ENCODE measurements at regions not wholly inside any gene's neighbourhood (a gene's known extent, or its start where the extent isn't known, plus 50 kb on each side); places are given as distances from the start of the nearest gene placed in this dataset.

DNA sequence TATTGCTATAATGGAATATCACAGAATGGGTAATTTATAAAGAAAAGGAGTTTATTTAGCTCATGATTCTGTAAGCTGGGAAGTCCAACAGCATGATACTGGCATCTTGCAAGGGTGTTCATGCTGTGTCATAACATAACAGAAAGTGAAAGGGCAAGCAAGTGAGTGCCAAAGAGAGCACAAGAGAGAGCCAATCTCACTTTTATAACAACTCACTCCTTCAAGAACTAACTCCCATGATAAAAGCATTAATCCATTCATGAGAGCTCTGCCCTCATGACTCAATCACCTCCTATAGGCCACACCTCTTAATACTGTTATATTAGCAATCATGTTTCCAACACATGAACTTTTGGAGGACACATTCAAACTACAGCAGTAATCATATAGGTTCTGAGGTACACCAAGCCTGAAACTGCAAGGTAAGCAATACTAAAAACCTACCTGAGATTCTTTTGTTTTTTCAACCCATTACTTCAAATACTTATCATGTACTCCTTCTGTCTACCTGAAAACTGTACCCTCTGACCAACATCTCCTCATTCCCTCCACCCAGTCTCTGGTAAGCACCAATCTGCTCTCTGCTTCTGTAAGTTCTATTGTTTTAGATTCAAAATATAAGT lies 219.7 kb downstream of the MTERF1 start:
- no peak overlapping the region for H3K27ac Mint-ChIP-seq
- H3K4me3 Mint-ChIP-seq = no peak overlapping the region
- H3K9me3 Mint-ChIP-seq = no peaks in the 10 kb centered on the region
- H3K36me3 Mint-ChIP-seq (ENCODE audit: low read depth) = no peaks in the 10 kb centered on the region
- H3K27me3 Mint-ChIP-seq (ENCODE audit: insufficient read depth) = no peaks in the 10 kb centered on the region
- intact Hi-C loops (cut with micrococcal nuclease) = no loop called here
- no peak for DNase-seq (ENCODE audit: low spot score)
- peaks cover 7% of the 10 kb centered on the region for H3K4me1 Mint-ChIP-seq (ENCODE audit: low read depth)

DNA sequence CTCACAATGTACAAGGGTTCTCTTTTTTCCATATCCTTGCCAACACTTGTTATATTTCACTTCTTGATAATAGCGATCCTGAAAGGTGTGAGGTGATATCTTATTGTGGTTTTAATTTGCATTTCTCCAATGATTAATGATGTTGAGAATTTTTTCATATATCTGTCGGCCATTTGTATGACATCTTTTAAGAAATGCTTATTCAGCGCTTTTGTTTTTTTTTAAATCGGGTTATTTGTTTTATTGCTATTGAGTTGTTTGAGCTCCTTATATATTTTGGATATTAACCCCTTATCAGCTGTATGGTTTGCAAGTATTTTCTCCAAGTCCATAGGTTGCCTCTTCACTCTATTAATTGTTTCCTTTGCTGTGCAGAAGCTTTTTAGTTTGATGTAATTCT lies 218.8 kb downstream of the MTERF1 start:
- Mint-ChIP-seq H3K9me3 (no peaks in the 10 kb centered on the region), H3K4me1 (ENCODE audit: low read depth) (peaks cover 7% of the 10 kb centered on the region), H3K27me3 (ENCODE audit: insufficient read depth) (no peaks in the 10 kb centered on the region), H3K36me3 (ENCODE audit: low read depth) (no peaks in the 10 kb centered on the region), H3K27ac (no peak overlapping the region), H3K4me3 (no peak overlapping the region)
- intact Hi-C loops (cut with micrococcal nuclease) = no loop called here
- DNase-seq (ENCODE audit: low spot score) = no peak

DNA sequence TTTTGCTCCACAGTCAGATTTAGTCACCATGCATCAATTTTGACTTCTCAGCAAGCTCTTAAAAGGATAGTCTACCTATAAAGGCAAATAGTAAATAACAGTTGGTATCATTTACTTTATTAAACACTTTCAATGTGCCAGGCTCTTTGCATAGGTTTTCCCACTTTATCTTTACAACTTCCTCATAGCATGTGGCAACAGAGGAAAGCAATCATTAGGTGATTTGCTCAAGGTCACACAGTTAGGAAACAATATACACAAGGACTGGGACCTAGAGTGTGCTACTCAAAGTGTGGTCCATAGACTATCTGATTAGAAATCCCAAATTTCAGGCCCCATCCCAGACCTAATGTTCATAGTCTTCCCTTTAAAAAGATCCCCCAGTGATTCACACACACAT lies 212.3 kb downstream of the MTERF1 start:
- DNase-seq (ENCODE audit: low spot score) = no peak
- intact Hi-C loops (cut with micrococcal nuclease) = no loop called here
- no peaks in the 10 kb centered on the region for H3K9me3 Mint-ChIP-seq
- H3K27ac Mint-ChIP-seq = no peak overlapping the region
- no peaks in the 10 kb centered on the region for H3K36me3 Mint-ChIP-seq (ENCODE audit: low read depth)
- H3K27me3 Mint-ChIP-seq (ENCODE audit: insufficient read depth) = peaks cover 2% of the 10 kb centered on the region
- H3K4me3 Mint-ChIP-seq = no peak overlapping the region
- no peaks in the 10 kb centered on the region for H3K4me1 Mint-ChIP-seq (ENCODE audit: low read depth)

GRCh38 chr7:91671245-91671644 lies 209.3 kb downstream of the MTERF1 start:
- no peaks in the 10 kb centered on the region for H3K4me1 Mint-ChIP-seq (ENCODE audit: low read depth)
- no peaks in the 10 kb centered on the region for H3K36me3 Mint-ChIP-seq (ENCODE audit: low read depth)
- H3K9me3 Mint-ChIP-seq = no peaks in the 10 kb centered on the region
- H3K27ac Mint-ChIP-seq = no peak overlapping the region
- intact Hi-C loops (cut with micrococcal nuclease) = no loop called here
- H3K27me3 Mint-ChIP-seq (ENCODE audit: insufficient read depth) = peaks cover 2% of the 10 kb centered on the region
- no peak overlapping the region for H3K4me3 Mint-ChIP-seq
- no peak for DNase-seq (ENCODE audit: low spot score)

DNA sequence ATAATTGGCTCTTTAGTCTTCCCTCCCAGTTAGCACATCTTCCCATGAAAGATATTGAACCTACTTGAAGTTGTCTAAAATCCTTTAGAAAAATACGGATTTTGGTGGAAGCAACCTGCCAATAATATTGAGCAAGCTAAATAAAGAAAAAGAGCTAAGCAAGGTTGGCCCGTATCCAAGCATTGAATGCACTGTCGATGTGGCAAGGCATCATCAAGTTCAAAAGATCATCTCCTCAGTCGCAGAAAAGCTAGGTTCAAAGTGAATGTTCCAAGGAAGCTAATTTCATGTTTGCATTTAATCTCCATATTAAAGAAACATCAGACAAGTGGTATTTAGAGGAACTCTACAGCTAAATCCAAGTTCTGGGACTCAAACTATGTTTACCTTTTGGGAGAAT lies 206.0 kb downstream of the MTERF1 start:
- intact Hi-C loops (cut with micrococcal nuclease) = no loop called here
- no peak for DNase-seq (ENCODE audit: low spot score)
- Mint-ChIP-seq H3K36me3 (ENCODE audit: low read depth) (no peaks in the 10 kb centered on the region), H3K4me3 (no peak overlapping the region), H3K4me1 (ENCODE audit: low read depth) (no peaks in the 10 kb centered on the region), H3K9me3 (peaks cover 5% of the 10 kb centered on the region), H3K27me3 (ENCODE audit: insufficient read depth) (peaks cover 2% of the 10 kb centered on the region), H3K27ac (no peak overlapping the region)

- no peak for DNase-seq (ENCODE audit: low spot score)
- H3K36me3 Mint-ChIP-seq (ENCODE audit: low read depth) = no peaks in the 10 kb centered on the region
- no peak overlapping the region for H3K27ac Mint-ChIP-seq
- no peaks in the 10 kb centered on the region for H3K4me1 Mint-ChIP-seq (ENCODE audit: low read depth)
- peaks cover 28% of the 10 kb centered on the region for H3K9me3 Mint-ChIP-seq
- H3K4me3 Mint-ChIP-seq = no peak overlapping the region
- H3K27me3 Mint-ChIP-seq (ENCODE audit: insufficient read depth) = no peaks in the 10 kb centered on the region
- intact Hi-C loops (cut with micrococcal nuclease) = no loop called here
Measured at GRCh38 chr7:91681718-91682117, 198.8 kb downstream of the MTERF1 start.

DNA sequence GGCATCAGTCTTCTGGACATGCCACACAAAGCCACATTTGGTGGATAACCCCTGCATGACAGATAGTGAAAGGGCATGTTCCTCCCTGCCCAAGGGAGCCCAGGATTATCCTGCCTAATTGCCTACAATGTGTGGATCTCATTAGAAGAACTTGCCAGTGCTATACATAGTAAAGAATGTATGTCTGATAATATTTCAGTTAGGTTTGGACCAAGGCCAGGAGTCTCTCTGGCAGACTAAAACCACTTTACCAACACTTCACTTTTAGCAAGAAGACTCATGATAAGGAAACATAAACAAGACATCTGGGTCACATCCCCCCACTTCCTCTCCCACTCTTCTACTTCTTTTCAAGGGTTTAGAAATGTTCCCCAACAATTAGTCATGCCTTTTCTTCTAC lies 196.7 kb downstream of the MTERF1 start:
- Mint-ChIP-seq H3K4me3 (no peak overlapping the region), H3K36me3 (ENCODE audit: low read depth) (no peaks in the 10 kb centered on the region), H3K4me1 (ENCODE audit: low read depth) (no peaks in the 10 kb centered on the region), H3K27ac (no peak overlapping the region), H3K27me3 (ENCODE audit: insufficient read depth) (no peaks in the 10 kb centered on the region), H3K9me3 (peaks cover 28% of the 10 kb centered on the region)
- DNase-seq (ENCODE audit: low spot score) = no peak
- intact Hi-C loops (cut with micrococcal nuclease) = no loop called here

DNA sequence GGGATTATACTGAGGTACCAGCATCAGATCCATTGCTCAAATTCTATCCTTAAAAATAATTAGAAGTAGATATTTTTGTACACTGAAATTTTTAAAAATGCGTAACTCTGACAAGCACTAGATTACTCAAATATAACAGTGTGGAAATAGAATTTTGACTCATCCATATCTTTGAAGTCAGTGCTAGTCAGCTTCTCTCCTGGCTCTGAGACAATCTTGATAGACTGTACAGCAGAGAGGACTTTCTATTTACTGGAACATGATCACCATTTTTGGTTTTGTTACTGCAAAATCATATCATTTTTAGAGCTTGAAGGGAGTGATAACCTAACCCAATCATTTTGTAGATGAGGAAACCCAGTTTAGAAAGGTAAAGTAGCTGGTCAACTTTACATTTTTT lies 195.0 kb downstream of the MTERF1 start:
- H3K27me3 Mint-ChIP-seq (ENCODE audit: insufficient read depth) = no peaks in the 10 kb centered on the region
- no peaks in the 10 kb centered on the region for H3K4me1 Mint-ChIP-seq (ENCODE audit: low read depth)
- no peaks in the 10 kb centered on the region for H3K36me3 Mint-ChIP-seq (ENCODE audit: low read depth)
- H3K4me3 Mint-ChIP-seq = no peak overlapping the region
- peaks cover 14% of the 10 kb centered on the region for H3K9me3 Mint-ChIP-seq
- intact Hi-C loops (cut with micrococcal nuclease) = no loop called here
- DNase-seq (ENCODE audit: low spot score) = no peak
- no peak overlapping the region for H3K27ac Mint-ChIP-seq

- no peaks in the 10 kb centered on the region for H3K36me3 Mint-ChIP-seq (ENCODE audit: low read depth)
- no peaks in the 10 kb centered on the region for H3K4me1 Mint-ChIP-seq (ENCODE audit: low read depth)
- intact Hi-C loops (cut with micrococcal nuclease) = no loop called here
- no peak overlapping the region for H3K27ac Mint-ChIP-seq
- H3K4me3 Mint-ChIP-seq = no peak overlapping the region
- H3K9me3 Mint-ChIP-seq = no peaks in the 10 kb centered on the region
- no peak for DNase-seq (ENCODE audit: low spot score)
- no peaks in the 10 kb centered on the region for H3K27me3 Mint-ChIP-seq (ENCODE audit: insufficient read depth)
Measured at GRCh38 chr7:91690541-91691070, 189.9 kb downstream of the MTERF1 start.

DNA sequence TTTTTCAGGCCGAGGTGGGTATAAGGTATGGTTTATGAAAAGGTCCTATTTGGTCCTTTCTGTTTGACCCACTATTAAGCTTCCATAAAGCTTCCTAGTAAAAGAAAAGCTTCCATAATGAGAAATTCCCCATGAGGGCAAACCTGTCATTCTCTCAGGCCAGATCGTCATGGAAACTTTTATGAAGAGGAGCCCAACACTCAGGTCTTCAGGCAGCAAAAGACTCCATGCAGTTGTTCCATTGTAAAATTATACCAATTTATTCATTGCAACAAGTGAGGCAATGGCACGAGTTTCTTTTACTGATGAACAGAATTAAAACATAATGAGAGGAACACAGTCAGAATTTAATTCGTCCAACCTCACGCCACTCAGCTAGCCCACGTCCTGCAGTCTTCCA lies 188.6 kb downstream of the MTERF1 start:
- H3K4me3 Mint-ChIP-seq = no peak overlapping the region
- no peaks in the 10 kb centered on the region for H3K4me1 Mint-ChIP-seq (ENCODE audit: low read depth)
- no peaks in the 10 kb centered on the region for H3K36me3 Mint-ChIP-seq (ENCODE audit: low read depth)
- H3K9me3 Mint-ChIP-seq = no peaks in the 10 kb centered on the region
- no peak overlapping the region for H3K27ac Mint-ChIP-seq
- H3K27me3 Mint-ChIP-seq (ENCODE audit: insufficient read depth) = no peaks in the 10 kb centered on the region
- intact Hi-C loops (cut with micrococcal nuclease) = no loop called here
- DNase-seq (ENCODE audit: low spot score) = no peak

DNA sequence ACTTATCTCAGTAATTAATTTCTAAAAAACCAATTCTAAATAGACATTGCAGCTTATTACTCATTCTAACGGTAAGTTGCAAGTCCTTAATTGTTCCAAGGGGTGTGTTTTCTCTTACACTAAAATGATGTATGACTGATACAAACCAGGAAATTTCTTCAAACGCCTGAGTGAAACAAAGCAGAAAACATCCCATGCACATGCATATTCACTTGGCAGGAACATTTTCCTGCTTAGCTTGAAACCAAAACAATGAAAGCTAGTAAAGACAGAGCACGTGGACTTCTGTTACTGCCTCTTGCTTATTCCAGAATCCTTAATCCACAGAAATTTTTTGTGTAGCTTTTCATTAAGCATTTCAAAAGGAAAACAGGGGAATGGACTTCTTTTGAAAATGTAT lies 187.7 kb downstream of the MTERF1 start:
- Mint-ChIP-seq H3K27ac (no peak overlapping the region), H3K9me3 (no peaks in the 10 kb centered on the region), H3K4me3 (no peak overlapping the region), H3K27me3 (ENCODE audit: insufficient read depth) (no peaks in the 10 kb centered on the region), H3K36me3 (ENCODE audit: low read depth) (no peaks in the 10 kb centered on the region), H3K4me1 (ENCODE audit: low read depth) (no peaks in the 10 kb centered on the region)
- DNase-seq (ENCODE audit: low spot score) = no peak
- intact Hi-C loops (cut with micrococcal nuclease) = no loop called here

- intact Hi-C loops (cut with micrococcal nuclease) = no loop called here
- no peaks in the 10 kb centered on the region for H3K9me3 Mint-ChIP-seq
- H3K36me3 Mint-ChIP-seq (ENCODE audit: low read depth) = no peaks in the 10 kb centered on the region
- DNase-seq (ENCODE audit: low spot score) = no peak
- H3K27ac Mint-ChIP-seq = no peak overlapping the region
- H3K27me3 Mint-ChIP-seq (ENCODE audit: insufficient read depth) = no peaks in the 10 kb centered on the region
- H3K4me1 Mint-ChIP-seq (ENCODE audit: low read depth) = no peaks in the 10 kb centered on the region
- no peak overlapping the region for H3K4me3 Mint-ChIP-seq
Measured at GRCh38 chr7:91694351-91694841, 186.1 kb downstream of the MTERF1 start.

- Mint-ChIP-seq H3K9me3 (peaks cover 15% of the 10 kb centered on the region), H3K4me1 (ENCODE audit: low read depth) (no peaks in the 10 kb centered on the region), H3K4me3 (no peak overlapping the region), H3K27me3 (ENCODE audit: insufficient read depth) (no peaks in the 10 kb centered on the region), H3K36me3 (ENCODE audit: low read depth) (no peaks in the 10 kb centered on the region), H3K27ac (no peak overlapping the region)
- no peak for DNase-seq (ENCODE audit: low spot score)
- intact Hi-C loops (cut with micrococcal nuclease) = no loop called here
Measured at GRCh38 chr7:91710881-91711280, 169.6 kb downstream of the MTERF1 start.

GRCh38 chr7:91713669-91714068 lies 166.8 kb downstream of the MTERF1 start:
- no peaks in the 10 kb centered on the region for H3K36me3 Mint-ChIP-seq (ENCODE audit: low read depth)
- H3K27ac Mint-ChIP-seq = no peak overlapping the region
- intact Hi-C loops (cut with micrococcal nuclease) = no loop called here
- no peak overlapping the region for H3K4me3 Mint-ChIP-seq
- DNase-seq (ENCODE audit: low spot score) = no peak
- H3K4me1 Mint-ChIP-seq (ENCODE audit: low read depth) = no peaks in the 10 kb centered on the region
- H3K27me3 Mint-ChIP-seq (ENCODE audit: insufficient read depth) = no peaks in the 10 kb centered on the region
- H3K9me3 Mint-ChIP-seq = peaks cover 15% of the 10 kb centered on the region
